ENCODE measurements at regions not wholly inside any gene's neighbourhood (a gene's known extent, or its start where the extent isn't known, plus 50 kb on each side); places are given as distances from the start of the nearest gene placed in this dataset.

DNA sequence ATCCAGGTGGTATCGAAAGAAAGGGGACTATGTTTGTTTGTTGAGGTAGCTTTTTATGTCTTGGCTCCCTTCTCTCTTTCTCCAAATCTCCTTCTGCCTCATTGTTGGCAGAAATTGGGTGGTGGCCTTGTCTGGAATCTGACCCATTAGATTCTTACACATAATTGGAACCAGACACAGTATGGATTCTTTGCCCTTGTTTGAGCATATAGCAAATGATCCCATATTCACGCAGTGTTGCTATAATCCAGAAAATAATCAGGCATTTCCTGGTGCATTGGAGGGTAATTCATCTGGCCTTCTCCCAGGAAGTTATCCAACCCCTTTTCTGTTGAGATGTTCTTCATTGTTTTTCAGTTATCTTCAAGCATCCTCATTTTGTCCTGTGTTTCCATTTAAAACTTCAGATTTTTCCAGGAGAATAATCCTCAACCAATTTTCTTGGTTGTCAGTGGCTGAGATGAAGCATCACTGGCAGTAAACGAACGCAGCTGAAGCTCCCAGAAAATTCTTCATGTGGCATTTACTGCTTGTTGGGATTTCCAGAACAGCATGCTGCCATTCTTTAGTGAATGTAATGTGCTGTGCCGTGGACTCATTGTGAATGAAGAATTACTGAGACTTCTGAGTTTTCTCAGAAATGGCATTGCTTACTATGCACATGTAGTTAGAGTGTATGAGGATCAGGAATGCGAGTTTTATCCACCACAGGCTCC lies 70.5 kb upstream of the NTRK2 start:
- WGBS (ENCODE audit: low lambda C conversion rate, missing lambda C conversion rate): 75% methylated on average over 6 of the region's 6 CpGs
- H3K36me3 ChIP-seq (replicated peaks; ENCODE audit: insufficient read depth, low read depth): no peaks in the 10 kb centered on the region
- DNase-seq (ENCODE audit: low spot score): no peak

GRCh38 chr9:84600739-84601138 lies 68.8 kb upstream of the NTRK2 start:
- 79% methylated on average over 4 of the region's 4 CpGs for WGBS (ENCODE audit: low lambda C conversion rate, missing lambda C conversion rate)

More for the DNA sequence above, 70.5 kb upstream of the NTRK2 start:
- Histone ChIP-seq H3K27ac (no peak overlapping the region), H3K4me1 (ENCODE audit: insufficient read depth) (no peaks in the 10 kb centered on the region), H3K9me3 (ENCODE audit: low read depth) (no peaks in the 10 kb centered on the region), H4K20me1 (ENCODE audit: insufficient read depth, poor library complexity, severe bottlenecking) (no peaks in the 10 kb centered on the region), H3K4me2 (no peak overlapping the region), H3K27me3 (no peaks in the 10 kb centered on the region), H3K79me2 (no peaks in the 10 kb centered on the region), H3K9me2 (replicated peaks; ENCODE audit: insufficient read depth) (no peaks in the 10 kb centered on the region), H3K4me3 (no peak overlapping the region), H2AFZ (no peak overlapping the region)
- TF ChIP-seq EZH2 (IDR thresholded peaks at IDR 0.05; ENCODE audit: borderline replicate concordance) (no peak), EZH2phosphoT487 (IDR thresholded peaks at IDR 0.05; ENCODE audit: low read depth, severe bottlenecking, unreplicated experiment) (no peak)
- TF ChIP-seq, protein P1, sequence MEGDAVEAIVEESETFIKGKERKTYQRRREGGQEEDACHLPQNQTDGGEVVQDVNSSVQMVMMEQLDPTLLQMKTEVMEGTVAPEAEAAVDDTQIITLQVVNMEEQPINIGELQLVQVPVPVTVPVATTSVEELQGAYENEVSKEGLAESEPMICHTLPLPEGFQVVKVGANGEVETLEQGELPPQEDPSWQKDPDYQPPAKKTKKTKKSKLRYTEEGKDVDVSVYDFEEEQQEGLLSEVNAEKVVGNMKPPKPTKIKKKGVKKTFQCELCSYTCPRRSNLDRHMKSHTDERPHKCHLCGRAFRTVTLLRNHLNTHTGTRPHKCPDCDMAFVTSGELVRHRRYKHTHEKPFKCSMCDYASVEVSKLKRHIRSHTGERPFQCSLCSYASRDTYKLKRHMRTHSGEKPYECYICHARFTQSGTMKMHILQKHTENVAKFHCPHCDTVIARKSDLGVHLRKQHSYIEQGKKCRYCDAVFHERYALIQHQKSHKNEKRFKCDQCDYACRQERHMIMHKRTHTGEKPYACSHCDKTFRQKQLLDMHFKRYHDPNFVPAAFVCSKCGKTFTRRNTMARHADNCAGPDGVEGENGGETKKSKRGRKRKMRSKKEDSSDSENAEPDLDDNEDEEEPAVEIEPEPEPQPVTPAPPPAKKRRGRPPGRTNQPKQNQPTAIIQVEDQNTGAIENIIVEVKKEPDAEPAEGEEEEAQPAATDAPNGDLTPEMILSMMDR (IDR thresholded peaks at IDR 0.05; ENCODE audit: poor library complexity): no peak

GRCh38 chr9:84604223-84604622 lies 65.3 kb upstream of the NTRK2 start:
- Histone ChIP-seq H3K9me2 (replicated peaks; ENCODE audit: insufficient read depth) (no peaks in the 10 kb centered on the region), H3K9me3 (ENCODE audit: low read depth) (no peaks in the 10 kb centered on the region), H3K27me3 (no peaks in the 10 kb centered on the region), H3K36me3 (replicated peaks; ENCODE audit: insufficient read depth, low read depth) (no peaks in the 10 kb centered on the region), H3K27ac (no peak overlapping the region), H3K4me2 (no peak overlapping the region), H4K20me1 (ENCODE audit: insufficient read depth, poor library complexity, severe bottlenecking) (no peaks in the 10 kb centered on the region), H3K4me1 (ENCODE audit: insufficient read depth) (no peaks in the 10 kb centered on the region), H3K79me2 (no peaks in the 10 kb centered on the region), H3K4me3 (no peak overlapping the region), H2AFZ (no peak overlapping the region)
- DNase-seq (ENCODE audit: low spot score): no peak
- TF ChIP-seq EZH2 (IDR thresholded peaks at IDR 0.05; ENCODE audit: borderline replicate concordance) (no peak), EZH2phosphoT487 (IDR thresholded peaks at IDR 0.05; ENCODE audit: low read depth, severe bottlenecking, unreplicated experiment) (no peak)
- TF ChIP-seq, protein P1 (IDR thresholded peaks at IDR 0.05; ENCODE audit: poor library complexity): no peak

More at GRCh38 chr9:84600739-84601138, 68.8 kb upstream of the NTRK2 start:
- Histone ChIP-seq H3K27me3 (no peaks in the 10 kb centered on the region), H3K27ac (no peak overlapping the region), H2AFZ (no peak overlapping the region), H3K79me2 (no peaks in the 10 kb centered on the region), H3K36me3 (replicated peaks; ENCODE audit: insufficient read depth, low read depth) (no peaks in the 10 kb centered on the region), H4K20me1 (ENCODE audit: insufficient read depth, poor library complexity, severe bottlenecking) (no peaks in the 10 kb centered on the region), H3K4me1 (ENCODE audit: insufficient read depth) (no peaks in the 10 kb centered on the region), H3K9me3 (ENCODE audit: low read depth) (no peaks in the 10 kb centered on the region), H3K4me2 (no peak overlapping the region), H3K9me2 (replicated peaks; ENCODE audit: insufficient read depth) (no peaks in the 10 kb centered on the region), H3K4me3 (no peak overlapping the region)
- TF ChIP-seq EZH2 (IDR thresholded peaks at IDR 0.05; ENCODE audit: borderline replicate concordance): no peak
- TF ChIP-seq, protein P1 (IDR thresholded peaks at IDR 0.05; ENCODE audit: poor library complexity): no peak
- TF ChIP-seq EZH2phosphoT487 (IDR thresholded peaks at IDR 0.05; ENCODE audit: low read depth, severe bottlenecking, unreplicated experiment): no peak
- peak; percentile 14 for DNase-seq (ENCODE audit: low spot score)
